ENCODE measurements at regions not wholly inside any gene's neighbourhood (a gene's known extent, or its start where the extent isn't known, plus 50 kb on each side); places are given as distances from the start of the nearest gene placed in this dataset.

- no peak for DNase-seq (ENCODE audit: low read depth)
Measured at GRCh38 chr10:29068302-29068701, 220.6 kb upstream of the LYZL1 start.

- no peak for DNase-seq (ENCODE audit: low read depth)
Measured at GRCh38 chr10:29068966-29069365, 219.9 kb upstream of the LYZL1 start.

GRCh38 chr10:29069941-29070340 is 218.9 kb upstream of the LYZL1 start:
- no peak for DNase-seq (ENCODE audit: low read depth)

- no peak for DNase-seq (ENCODE audit: low read depth)
Measured at GRCh38 chr10:29078919-29079318, 210.0 kb upstream of the LYZL1 start.

- no peak for DNase-seq (ENCODE audit: low read depth)
Measured at GRCh38 chr10:29081231-29081630, 207.6 kb upstream of the LYZL1 start.

DNA sequence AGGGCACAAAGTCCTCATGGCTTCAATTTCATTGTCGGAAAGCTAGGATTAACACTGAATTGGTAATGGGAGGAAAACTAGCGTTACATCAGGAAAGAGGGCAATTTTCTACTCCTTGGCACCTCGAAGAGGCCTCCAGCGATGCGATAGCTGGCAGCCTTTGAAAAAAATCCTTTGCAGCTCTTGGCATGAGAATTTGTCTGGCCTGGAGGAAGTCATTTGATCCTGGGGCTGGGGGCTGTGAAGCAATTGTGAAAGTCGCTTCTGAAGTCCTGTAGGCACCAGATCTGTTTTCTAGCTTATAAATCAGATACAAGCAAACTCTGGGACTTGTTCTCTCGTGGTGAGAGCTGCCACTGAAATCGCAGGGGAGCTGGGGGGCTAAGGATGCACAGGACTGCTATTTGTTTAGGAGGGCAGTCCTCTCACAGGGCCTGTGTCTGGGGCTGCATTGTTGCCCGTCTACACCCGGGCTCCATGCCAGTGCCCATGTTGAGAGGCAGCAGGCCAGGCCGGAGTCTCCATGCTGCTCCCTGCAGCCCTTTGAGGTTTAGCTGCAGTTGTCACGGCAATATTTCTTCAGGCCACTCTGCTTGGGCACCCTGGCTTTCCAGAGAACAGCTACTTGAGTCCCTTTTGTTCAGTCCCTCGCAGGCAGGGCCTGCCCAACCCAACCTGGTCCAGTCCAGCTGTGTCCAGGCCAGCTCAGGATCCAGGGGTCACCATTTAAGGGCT is 206.8 kb upstream of the LYZL1 start:
- no peak for DNase-seq (ENCODE audit: low read depth)

DNA sequence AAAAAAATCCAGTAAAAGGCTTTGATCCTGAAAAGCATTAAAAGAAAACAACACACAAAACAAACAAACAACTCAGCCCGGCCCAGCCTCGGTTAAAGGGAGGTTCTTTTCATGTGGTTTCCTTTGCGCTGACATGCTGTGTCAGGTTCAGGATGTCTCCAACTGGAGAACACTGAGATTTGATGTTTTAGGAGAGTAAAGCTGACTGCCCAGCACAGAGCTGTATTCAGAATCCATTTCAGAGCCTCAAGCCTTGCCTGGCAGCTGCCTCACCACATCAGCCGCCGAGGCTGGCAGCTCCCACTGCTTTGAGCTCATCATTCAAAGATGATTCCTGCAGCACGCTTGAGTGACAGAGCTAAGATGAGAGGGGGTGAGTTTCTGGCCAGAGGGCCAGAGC is 205.8 kb upstream of the LYZL1 start:
- DNase-seq (ENCODE audit: low read depth): no peak

DNA sequence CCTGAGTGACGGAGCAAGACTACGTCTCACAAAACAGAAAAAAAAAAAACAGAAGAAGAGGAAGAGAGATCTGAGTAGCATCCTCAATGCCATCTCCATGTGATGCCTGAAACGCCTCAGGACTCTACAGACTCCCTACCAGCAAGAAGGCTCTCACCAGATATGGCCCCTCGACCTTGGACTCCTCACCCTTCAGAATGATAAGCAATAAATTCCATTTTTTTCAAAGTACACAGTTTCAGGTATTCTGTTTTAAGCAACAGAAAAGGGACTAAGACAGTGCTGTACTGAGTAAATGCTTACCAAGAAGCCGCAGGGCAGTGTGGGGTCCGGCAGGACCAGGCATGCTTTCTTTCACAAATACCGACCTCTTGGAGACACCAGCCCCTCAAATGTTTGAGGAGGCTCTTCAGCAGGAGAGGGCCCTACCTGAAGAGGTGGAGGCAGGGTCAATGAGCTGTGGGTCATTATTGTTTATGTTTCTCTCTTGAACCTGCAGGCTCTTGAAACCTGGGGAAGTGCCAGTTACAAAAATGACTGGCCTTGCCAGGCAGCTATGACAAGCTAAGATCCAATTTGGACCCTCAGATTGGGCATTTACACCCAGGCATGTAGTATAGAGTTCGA is 204.1 kb upstream of the LYZL1 start:
- DNase-seq (ENCODE audit: low read depth): no peak

DNA sequence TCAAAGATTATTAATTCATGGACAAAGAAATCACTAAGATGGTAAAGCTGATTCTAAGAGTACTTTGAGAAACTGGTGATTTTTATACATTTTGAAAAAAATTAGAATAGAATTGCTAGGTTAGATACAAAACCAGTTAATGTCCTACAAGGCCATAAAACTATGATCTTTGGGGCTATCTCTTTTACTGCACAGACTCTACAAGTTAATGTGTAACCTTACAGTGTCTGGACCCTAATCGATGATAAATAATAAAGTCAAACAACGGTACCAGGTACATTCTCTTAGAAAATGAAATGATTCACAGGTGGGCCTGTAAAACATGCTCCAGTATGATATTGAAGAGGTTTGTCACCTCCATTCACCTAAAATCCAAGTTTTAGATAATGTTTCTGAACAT is 199.8 kb upstream of the LYZL1 start:
- DNase-seq (ENCODE audit: low read depth): no peak

GRCh38 chr10:29096303-29096824 is 192.5 kb upstream of the LYZL1 start:
- DNase-seq (ENCODE audit: low read depth): no peak

DNA sequence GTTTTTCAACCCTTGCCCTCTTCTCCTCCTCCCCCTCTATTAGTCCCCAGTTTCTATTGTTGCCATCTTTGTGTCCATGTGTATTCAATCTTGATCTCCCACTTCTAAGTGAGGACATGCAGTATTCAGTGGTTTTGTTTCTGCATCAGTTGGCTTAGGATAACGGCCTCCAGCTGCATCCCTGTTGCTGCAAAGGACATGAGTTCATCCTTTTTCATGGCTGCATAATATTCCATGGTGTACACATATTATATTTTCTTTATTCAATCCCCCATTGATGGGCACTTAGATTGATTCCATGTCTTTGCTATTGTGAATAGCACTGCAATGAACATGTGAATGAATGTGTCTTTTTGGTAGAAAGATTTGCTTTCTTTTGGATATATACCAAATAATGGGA is 190.4 kb upstream of the LYZL1 start:
- no peak for DNase-seq (ENCODE audit: low read depth)

DNA sequence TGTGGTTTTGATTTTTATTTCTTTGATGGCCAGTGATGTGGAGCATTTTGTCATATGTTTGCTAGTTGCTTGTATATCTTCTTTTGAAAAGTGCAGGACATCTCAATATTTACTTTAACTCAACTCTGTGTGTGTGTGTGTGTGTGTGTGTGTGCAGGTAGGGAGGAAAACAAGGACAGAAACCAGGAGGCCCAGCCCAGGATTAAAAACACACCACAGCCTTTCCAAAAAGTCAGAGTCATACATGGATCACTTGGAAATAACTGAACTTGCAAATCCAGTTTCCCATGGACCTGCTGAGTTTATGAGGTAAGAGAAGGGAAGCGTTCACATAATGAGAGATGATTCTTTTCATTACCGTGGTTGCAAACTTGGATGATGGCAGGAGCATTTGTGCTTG is 189.9 kb upstream of the LYZL1 start:
- DNase-seq (ENCODE audit: low read depth): no peak

GRCh38 chr10:29099415-29099814 is 189.5 kb upstream of the LYZL1 start:
- no peak for DNase-seq (ENCODE audit: low read depth)

GRCh38 chr10:29100505-29100904 is 188.4 kb upstream of the LYZL1 start:
- DNase-seq (ENCODE audit: low read depth): no peak

DNA sequence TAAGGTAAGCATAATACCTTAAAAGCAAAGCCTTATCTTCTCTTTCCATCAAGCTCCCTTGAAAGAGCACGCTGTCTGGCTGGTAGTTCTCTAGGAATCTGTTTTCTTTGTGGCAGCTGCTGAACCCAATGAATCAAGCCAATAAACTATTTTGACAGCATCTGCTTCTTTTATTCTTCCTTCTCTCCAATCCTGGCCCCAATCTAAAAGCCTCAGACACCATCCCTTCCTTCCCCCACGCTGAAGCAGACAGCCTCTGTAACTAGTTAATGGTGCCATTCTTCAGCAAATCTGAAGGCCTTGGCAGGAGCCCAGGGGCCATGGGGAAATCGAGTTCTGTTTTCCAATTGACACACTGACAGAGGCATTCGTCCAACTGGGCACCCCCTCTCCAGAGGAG is 186.6 kb upstream of the LYZL1 start:
- DNase-seq (ENCODE audit: low read depth): peak; percentile 3

DNA sequence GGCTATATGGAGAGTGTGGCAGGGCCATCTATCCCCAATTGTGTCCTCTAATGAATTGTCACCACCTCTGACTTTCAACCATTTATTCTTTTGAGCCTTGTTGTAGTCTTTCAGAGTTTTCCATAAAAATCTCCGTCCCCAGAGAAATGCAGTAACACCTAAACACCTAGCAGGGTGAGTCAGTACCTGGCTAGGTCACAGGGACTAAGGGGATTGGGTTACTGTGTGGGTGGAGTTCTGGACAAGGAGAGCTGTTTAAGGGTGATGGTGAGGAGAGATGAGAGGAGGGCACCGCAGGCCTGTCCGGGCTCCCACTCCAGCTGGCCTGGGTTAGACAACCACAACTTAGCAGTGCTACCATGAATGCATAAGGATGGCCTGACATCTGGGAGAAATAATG is 186.2 kb upstream of the LYZL1 start:
- no peak for DNase-seq (ENCODE audit: low read depth)

GRCh38 chr10:29104661-29105399 is 184.0 kb upstream of the LYZL1 start:
- no peak for DNase-seq (ENCODE audit: low read depth)

DNA sequence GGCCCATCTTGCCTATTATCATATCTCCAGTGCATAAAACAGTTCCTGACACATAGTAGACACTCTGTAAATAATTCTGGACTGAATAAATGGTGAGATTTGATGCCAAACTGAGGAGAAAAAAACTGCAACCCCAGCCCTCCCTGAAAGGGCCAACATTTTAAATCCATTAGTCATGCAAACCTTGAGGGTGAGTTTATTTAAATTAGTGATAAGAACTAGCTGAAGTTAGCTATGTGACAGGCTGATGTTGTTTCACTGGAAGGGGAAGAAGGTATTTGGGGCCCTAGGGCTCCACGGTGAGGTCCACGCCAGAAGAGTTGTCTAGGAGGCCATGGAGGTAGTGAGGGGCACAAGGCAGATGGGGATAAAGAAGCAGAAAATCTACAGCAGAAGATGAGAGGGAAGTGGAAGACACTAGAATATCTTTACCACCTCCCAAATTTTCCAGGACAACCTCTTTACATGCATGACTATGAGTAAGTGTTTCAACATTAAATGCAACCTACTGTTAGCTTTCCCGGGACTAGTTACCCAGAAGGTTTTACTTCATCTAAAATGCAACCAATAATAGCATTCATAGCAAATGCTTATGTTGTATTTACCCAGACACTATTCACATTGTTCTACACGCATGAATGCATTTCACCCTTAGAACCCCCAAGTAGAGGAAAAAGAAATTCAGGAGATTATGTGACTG is 183.2 kb upstream of the LYZL1 start:
- DNase-seq (ENCODE audit: low read depth): no peak

DNA sequence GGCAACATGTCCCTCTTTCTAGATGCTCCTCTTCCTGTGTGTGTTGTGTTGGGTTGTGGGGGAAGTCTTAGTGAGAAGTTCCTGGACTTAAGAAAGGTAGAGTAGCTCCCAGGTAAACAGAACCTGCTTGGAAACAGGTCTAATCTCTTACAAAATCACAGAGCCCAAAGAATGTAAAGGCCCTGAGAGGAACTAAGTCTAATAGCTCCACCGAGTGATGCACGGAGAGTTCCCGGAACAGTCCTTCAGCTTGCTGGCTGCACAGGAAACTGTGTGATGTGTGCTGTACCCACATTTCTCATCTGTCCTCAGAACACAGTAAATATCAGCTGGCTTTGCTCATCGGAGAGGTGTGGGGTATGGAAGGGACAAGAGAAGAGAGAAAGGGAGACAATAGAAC is 182.6 kb upstream of the LYZL1 start:
- no peak for DNase-seq (ENCODE audit: low read depth)

DNA sequence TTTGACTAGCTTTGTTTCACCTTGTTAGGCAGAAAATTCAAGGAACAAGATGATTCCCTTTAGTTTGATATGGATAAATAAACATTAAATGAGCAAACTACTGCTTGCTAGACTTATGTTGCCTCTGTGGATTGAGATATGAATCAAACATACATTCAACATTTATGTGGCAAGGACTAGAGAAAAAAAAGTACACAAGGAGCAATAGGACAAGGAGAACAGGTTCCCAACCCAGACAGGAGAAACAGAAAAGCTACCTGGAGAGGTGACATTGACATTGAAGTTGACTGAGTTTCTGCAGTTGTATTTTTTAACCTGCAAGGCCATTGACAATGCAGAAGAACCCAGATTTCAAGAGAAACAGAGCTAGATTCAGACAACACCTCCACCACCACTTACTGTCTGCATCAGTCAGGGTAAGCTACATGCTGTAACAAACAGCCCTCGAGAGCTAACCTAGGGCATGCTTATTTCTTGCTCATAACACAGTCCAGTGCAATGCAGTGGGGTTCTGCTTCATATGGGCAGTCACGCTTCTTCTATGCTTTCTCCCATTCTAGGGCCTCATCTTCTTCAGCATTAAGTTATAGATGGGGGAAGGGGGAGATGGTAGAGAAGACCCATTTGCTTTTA is 180.9 kb upstream of the LYZL1 start:
- DNase-seq (ENCODE audit: low read depth): no peak

DNA sequence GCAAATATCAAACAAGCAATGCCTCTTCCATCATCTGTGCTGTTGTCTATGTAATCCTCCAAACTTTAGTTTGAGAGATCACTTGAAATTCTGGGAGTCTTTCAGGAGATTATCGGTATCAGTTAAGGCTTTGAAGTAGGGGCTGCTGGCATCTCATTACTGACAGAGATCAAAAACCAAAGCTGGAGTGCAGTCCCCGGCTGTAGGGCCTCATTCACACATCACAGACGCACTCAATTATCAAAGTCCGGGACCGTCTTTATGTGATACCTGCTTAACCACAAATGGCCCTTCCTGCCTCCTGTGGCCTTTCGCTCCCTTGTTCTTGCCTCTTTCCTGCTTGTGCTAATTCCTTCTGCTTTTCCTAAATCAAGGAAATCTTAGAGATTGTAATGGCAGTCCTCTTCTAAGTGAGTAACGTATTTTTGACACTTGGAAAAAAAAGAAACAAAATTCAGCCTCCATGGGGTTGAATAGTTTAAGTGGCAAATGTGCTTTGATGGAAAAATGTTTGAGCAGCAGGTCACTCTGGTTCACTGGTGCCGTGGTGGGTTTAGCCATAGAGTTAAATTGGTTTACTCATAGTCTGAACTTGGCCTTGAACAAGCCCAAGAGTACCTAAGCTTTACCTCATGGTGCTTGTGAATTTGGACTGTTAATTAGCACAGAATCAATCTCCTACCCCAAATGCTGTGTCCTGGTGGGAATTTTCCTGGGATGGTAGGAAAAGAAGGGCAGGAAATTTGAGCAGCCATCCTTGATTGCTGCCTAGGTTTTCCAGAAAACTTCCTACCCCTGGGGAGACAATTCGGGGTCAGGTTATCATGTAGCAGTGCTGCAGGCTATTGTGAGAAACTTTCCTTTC is 178.9 kb upstream of the LYZL1 start:
- no peak for DNase-seq (ENCODE audit: low read depth)
